ENCODE measurements at regions not wholly inside any gene's neighbourhood (a gene's known extent, or its start where the extent isn't known, plus 50 kb on each side); places are given as distances from the start of the nearest gene placed in this dataset.
A peak's percentile ranks its signal among the peaks of the same experiment; 100 is the strongest.
"Not testable (repeated sequence)": the region's sequence is repeated elsewhere in the genome, so short reads cannot be mapped to it uniquely, and the experiment has no call there.

DNA sequence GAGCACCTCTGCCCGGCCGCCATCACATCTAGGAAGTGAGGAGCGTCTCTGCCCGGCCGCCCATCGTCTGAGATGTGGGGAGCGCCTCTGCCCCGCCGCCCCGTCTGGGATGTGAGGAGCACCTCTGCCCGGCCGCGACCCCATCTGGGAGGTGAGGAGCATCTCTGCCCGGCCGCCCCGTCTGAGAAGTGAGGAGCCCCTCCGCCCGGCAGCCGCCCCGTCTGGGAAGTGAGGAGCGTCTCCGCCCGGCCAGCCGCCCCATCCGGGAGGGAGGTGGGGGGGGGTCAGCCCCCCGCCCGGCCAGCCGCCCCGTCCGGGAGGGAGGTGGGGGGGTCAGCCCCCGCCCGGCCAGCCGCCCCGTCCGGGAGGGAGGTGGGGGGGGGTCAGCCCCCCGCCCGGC lies 119.4 kb upstream of the UGP2 start:
- H3K36me3 ChIP-seq (ENCODE audit: control insufficient read depth in 1 of 2, insufficient read depth in 2 of 2, low read length in 2 of 2); H3K27ac ChIP-seq (ENCODE audit: low read length); H3K9me3 ChIP-seq (ENCODE audit: control insufficient read depth in 1 of 2, low read length in 2 of 2); H3K4me3 ChIP-seq (ENCODE audit: low read depth in 1 of 2, low read length in 2 of 2); H3K27me3 ChIP-seq (ENCODE audit: low read depth, low read length); H3K4me1 ChIP-seq (ENCODE audit: control insufficient read depth in 1 of 2, insufficient read depth in 2 of 2, low read length in 2 of 2): not testable (repeated sequence)

- Histone ChIP-seq H3K4me3 (ENCODE audit: low read depth in 1 of 2, low read length in 2 of 2) (no peak overlapping the region), H3K36me3 (ENCODE audit: control insufficient read depth in 1 of 2, insufficient read depth in 2 of 2, low read length in 2 of 2) (no peaks in the 10 kb centered on the region), H3K27ac (ENCODE audit: low read length) (no peak overlapping the region), H3K4me1 (ENCODE audit: control insufficient read depth in 1 of 2, insufficient read depth in 2 of 2, low read length in 2 of 2) (no peaks in the 10 kb centered on the region), H3K27me3 (ENCODE audit: low read depth, low read length) (no peaks in the 10 kb centered on the region), H3K9me3 (ENCODE audit: control insufficient read depth in 1 of 2, low read length in 2 of 2) (no peaks in the 10 kb centered on the region)
Measured at GRCh38 chr2:63723709-63724108, 118.0 kb upstream of the UGP2 start.

DNA sequence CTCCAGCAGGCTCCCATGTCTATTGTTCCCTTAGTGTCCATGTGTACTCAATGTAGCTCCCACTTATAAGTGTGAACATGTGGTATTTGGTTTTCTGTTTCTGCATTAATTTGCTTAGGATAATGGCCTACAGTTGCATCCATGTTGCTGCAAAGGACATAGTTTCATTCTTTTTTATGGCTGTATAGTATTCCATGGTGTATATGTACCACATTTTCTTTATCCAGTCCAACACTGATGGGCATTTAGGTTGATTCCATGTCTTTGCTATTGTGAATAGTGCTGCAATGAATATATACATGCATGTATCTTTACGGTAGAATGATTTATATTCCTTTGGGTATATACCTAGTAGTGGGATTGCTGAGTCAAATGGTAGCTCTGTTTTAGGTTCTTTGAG lies 116.5 kb upstream of the UGP2 start:
- H3K27ac ChIP-seq (ENCODE audit: low read length); H3K4me3 ChIP-seq (ENCODE audit: low read depth in 1 of 2, low read length in 2 of 2); H3K9me3 ChIP-seq (ENCODE audit: control insufficient read depth in 1 of 2, low read length in 2 of 2); H3K4me1 ChIP-seq (ENCODE audit: control insufficient read depth in 1 of 2, insufficient read depth in 2 of 2, low read length in 2 of 2); H3K36me3 ChIP-seq (ENCODE audit: control insufficient read depth in 1 of 2, insufficient read depth in 2 of 2, low read length in 2 of 2); H3K27me3 ChIP-seq (ENCODE audit: low read depth, low read length): not testable (repeated sequence)

DNA sequence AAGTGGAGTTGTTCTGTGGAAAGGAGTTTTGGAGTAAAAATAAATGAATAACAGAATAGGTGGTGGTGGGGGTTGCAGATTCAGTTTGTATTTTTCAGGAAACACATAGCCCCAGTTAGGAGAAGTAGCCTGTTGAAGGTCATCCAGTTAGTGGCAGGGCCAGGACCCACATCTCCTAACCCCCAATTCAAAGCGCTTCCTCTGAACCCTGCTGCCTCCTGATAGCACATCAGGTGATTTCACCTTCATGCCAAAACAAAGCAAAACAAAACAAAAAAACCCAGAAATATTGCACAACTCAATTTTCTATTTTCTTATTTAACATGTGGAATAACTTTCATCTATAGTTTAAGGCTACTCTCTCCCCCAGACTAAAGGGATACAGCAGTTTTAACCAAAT lies 112.3 kb upstream of the UGP2 start:
- no peaks in the 10 kb centered on the region for H3K4me1 ChIP-seq (ENCODE audit: control insufficient read depth in 1 of 2, insufficient read depth in 2 of 2, low read length in 2 of 2)
- H3K27me3 ChIP-seq (ENCODE audit: low read depth, low read length): no peaks in the 10 kb centered on the region
- H3K27ac ChIP-seq (ENCODE audit: low read length): no peak overlapping the region
- H3K4me3 ChIP-seq (ENCODE audit: low read depth in 1 of 2, low read length in 2 of 2): no peak overlapping the region
- H3K36me3 ChIP-seq (ENCODE audit: control insufficient read depth in 1 of 2, insufficient read depth in 2 of 2, low read length in 2 of 2): no peaks in the 10 kb centered on the region
- no peaks in the 10 kb centered on the region for H3K9me3 ChIP-seq (ENCODE audit: control insufficient read depth in 1 of 2, low read length in 2 of 2)

DNA sequence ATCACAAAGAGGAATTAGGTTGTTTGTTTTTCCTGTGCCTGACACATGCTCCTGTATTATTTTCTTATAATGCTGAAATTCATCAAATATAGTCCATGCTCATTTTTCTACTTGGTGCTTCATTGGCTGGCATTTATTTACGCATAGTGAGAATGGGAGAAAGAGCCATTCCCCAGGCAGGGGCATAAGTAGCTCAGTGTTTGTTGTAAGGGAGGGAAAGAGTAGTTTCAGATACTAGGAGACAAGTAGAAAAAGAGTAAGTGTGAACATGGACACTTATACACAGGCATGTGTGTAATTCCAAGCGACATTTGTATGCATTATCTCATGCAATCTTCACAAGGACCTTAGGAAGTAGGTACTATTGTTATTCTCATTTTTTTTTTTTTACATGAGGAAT lies 111.9 kb upstream of the UGP2 start:
- H3K27me3 ChIP-seq (ENCODE audit: low read depth, low read length): no peaks in the 10 kb centered on the region
- H3K9me3 ChIP-seq (ENCODE audit: control insufficient read depth in 1 of 2, low read length in 2 of 2): no peaks in the 10 kb centered on the region
- no peak overlapping the region for H3K4me3 ChIP-seq (ENCODE audit: low read depth in 1 of 2, low read length in 2 of 2)
- no peaks in the 10 kb centered on the region for H3K4me1 ChIP-seq (ENCODE audit: control insufficient read depth in 1 of 2, insufficient read depth in 2 of 2, low read length in 2 of 2)
- H3K27ac ChIP-seq (ENCODE audit: low read length): no peak overlapping the region
- H3K36me3 ChIP-seq (ENCODE audit: control insufficient read depth in 1 of 2, insufficient read depth in 2 of 2, low read length in 2 of 2): no peaks in the 10 kb centered on the region

- Histone ChIP-seq H3K36me3 (ENCODE audit: control insufficient read depth in 1 of 2, insufficient read depth in 2 of 2, low read length in 2 of 2) (no peaks in the 10 kb centered on the region), H3K27me3 (ENCODE audit: low read depth, low read length) (no peaks in the 10 kb centered on the region), H3K4me3 (ENCODE audit: low read depth in 1 of 2, low read length in 2 of 2) (no peak overlapping the region), H3K27ac (ENCODE audit: low read length) (no peak overlapping the region), H3K9me3 (ENCODE audit: control insufficient read depth in 1 of 2, low read length in 2 of 2) (no peaks in the 10 kb centered on the region), H3K4me1 (ENCODE audit: control insufficient read depth in 1 of 2, insufficient read depth in 2 of 2, low read length in 2 of 2) (peaks cover 6 to 11% of the 10 kb centered on the region in 2 donors)
Measured at GRCh38 chr2:63734510-63734909, 107.2 kb upstream of the UGP2 start.

- no peak overlapping the region for H3K27ac ChIP-seq (ENCODE audit: low read length)
- no peaks in the 10 kb centered on the region for H3K27me3 ChIP-seq (ENCODE audit: low read depth, low read length)
- no peaks in the 10 kb centered on the region for H3K9me3 ChIP-seq (ENCODE audit: control insufficient read depth in 1 of 2, low read length in 2 of 2)
- H3K4me1 ChIP-seq (ENCODE audit: control insufficient read depth in 1 of 2, insufficient read depth in 2 of 2, low read length in 2 of 2): peaks cover 6 to 11% of the 10 kb centered on the region in 2 donors
- H3K36me3 ChIP-seq (ENCODE audit: control insufficient read depth in 1 of 2, insufficient read depth in 2 of 2, low read length in 2 of 2): no peaks in the 10 kb centered on the region
- no peak overlapping the region for H3K4me3 ChIP-seq (ENCODE audit: low read depth in 1 of 2, low read length in 2 of 2)
Measured at GRCh38 chr2:63735263-63735662, 106.4 kb upstream of the UGP2 start.

- Histone ChIP-seq H3K27ac (ENCODE audit: low read length) (no peak overlapping the region), H3K4me1 (ENCODE audit: control insufficient read depth in 1 of 2, insufficient read depth in 2 of 2, low read length in 2 of 2) (peaks cover 6 to 11% of the 10 kb centered on the region in 2 donors)
Measured at GRCh38 chr2:63735931-63736330, 105.8 kb upstream of the UGP2 start.

DNA sequence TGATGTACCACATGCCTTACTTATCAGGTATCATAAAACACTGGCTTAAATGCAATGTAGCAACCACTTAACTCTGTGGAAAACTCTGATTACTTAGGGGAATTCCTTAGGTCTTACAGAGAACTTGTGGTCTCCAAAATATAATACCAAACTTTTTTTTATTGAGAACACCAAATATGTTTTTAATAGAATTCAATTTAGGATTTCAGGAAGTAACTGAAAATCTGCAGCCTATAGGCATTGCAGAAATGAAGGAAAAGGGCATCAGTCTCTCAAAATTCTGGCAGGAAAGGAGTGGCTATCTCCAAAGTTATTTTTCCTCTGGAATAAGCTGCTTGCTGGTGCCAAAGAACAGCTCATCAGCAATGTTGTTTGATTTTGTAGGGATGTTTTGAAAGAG lies 105.3 kb upstream of the UGP2 start:
- no peak overlapping the region for H3K27ac ChIP-seq (ENCODE audit: low read length)
- no peaks in the 10 kb centered on the region for H3K36me3 ChIP-seq (ENCODE audit: control insufficient read depth in 1 of 2, insufficient read depth in 2 of 2, low read length in 2 of 2)
- no peaks in the 10 kb centered on the region for H3K9me3 ChIP-seq (ENCODE audit: control insufficient read depth in 1 of 2, low read length in 2 of 2)
- H3K27me3 ChIP-seq (ENCODE audit: low read depth, low read length): no peaks in the 10 kb centered on the region
- H3K4me1 ChIP-seq (ENCODE audit: control insufficient read depth in 1 of 2, insufficient read depth in 2 of 2, low read length in 2 of 2): peaks cover 6 to 11% of the 10 kb centered on the region in 2 donors
- no peak overlapping the region for H3K4me3 ChIP-seq (ENCODE audit: low read depth in 1 of 2, low read length in 2 of 2)

More at GRCh38 chr2:63735931-63736330, 105.8 kb upstream of the UGP2 start:
- Histone ChIP-seq H3K36me3 (ENCODE audit: control insufficient read depth in 1 of 2, insufficient read depth in 2 of 2, low read length in 2 of 2) (no peaks in the 10 kb centered on the region), H3K4me3 (ENCODE audit: low read depth in 1 of 2, low read length in 2 of 2) (no peak overlapping the region), H3K27me3 (ENCODE audit: low read depth, low read length) (no peaks in the 10 kb centered on the region), H3K9me3 (ENCODE audit: control insufficient read depth in 1 of 2, low read length in 2 of 2) (no peaks in the 10 kb centered on the region)

DNA sequence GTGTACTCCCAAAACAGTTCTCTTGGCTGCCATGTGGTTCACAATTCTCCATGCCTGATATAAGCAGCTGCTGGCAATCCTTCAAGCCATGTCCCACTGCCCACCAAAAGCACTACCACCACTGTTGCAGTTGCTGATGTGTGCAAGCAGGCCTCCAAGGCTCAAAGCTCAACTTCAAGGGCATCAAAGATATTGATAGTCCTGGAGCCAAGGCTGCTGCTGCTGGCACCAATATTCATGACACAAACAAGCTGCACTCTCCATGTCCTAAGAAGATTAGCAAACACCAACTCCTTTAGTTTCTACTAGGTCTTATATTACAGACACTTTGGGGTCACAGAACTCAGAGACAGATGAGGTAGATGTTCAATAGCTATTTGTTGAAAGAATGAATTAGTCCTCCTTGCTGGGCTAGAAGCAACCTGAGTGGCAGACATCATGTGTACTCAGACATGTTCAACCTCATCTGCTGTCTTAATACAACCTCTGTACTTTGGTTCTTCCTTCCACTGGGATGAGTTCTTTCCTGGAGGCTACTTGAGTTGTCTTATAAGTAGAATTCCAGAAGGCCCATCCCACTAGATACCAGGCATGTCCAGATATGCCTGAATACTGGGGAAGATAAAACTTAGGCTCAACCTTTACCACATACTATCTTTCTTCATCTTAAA lies 104.5 kb upstream of the UGP2 start:
- Histone ChIP-seq H3K36me3 (ENCODE audit: control insufficient read depth in 1 of 2, insufficient read depth in 2 of 2, low read length in 2 of 2) (no peaks in the 10 kb centered on the region), H3K27me3 (ENCODE audit: low read depth, low read length) (no peaks in the 10 kb centered on the region), H3K27ac (ENCODE audit: low read length) (peak overlapping the region; percentile 11), H3K4me1 (ENCODE audit: control insufficient read depth in 1 of 2, insufficient read depth in 2 of 2, low read length in 2 of 2) (peaks cover 6 to 11% of the 10 kb centered on the region in 2 donors), H3K4me3 (ENCODE audit: low read depth in 1 of 2, low read length in 2 of 2) (no peak overlapping the region), H3K9me3 (ENCODE audit: control insufficient read depth in 1 of 2, low read length in 2 of 2) (no peaks in the 10 kb centered on the region)

DNA sequence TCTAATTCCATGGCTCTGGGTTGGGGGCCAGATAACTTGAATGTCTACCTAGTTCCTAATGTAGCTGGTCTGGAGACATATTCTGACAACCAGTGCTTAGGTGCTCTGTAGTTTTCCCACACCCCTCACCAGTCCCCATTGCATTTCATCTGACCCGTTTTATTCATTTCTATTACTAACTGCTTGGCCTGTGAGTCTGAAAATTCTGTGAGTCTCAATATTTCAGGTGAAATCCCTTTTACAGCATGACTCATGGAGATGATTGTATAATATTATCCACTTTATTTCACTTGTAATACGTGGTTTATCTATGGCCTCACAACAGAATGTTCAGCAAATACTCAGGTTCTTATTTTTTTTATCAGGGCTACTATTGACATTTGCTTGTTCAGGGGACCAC lies 103.7 kb upstream of the UGP2 start:
- Histone ChIP-seq H3K4me3 (ENCODE audit: low read depth in 1 of 2, low read length in 2 of 2) (no peak overlapping the region), H3K4me1 (ENCODE audit: control insufficient read depth in 1 of 2, insufficient read depth in 2 of 2, low read length in 2 of 2) (peaks cover 6 to 11% of the 10 kb centered on the region in 2 donors), H3K36me3 (ENCODE audit: control insufficient read depth in 1 of 2, insufficient read depth in 2 of 2, low read length in 2 of 2) (no peaks in the 10 kb centered on the region), H3K27me3 (ENCODE audit: low read depth, low read length) (no peaks in the 10 kb centered on the region), H3K9me3 (ENCODE audit: control insufficient read depth in 1 of 2, low read length in 2 of 2) (no peaks in the 10 kb centered on the region), H3K27ac (ENCODE audit: low read length) (no peak overlapping the region)

GRCh38 chr2:63739180-63739579 lies 102.5 kb upstream of the UGP2 start:
- peaks cover 6 to 11% of the 10 kb centered on the region in 2 donors for H3K4me1 ChIP-seq (ENCODE audit: control insufficient read depth in 1 of 2, insufficient read depth in 2 of 2, low read length in 2 of 2)
- H3K27ac ChIP-seq (ENCODE audit: low read length); H3K27me3 ChIP-seq (ENCODE audit: low read depth, low read length); H3K36me3 ChIP-seq (ENCODE audit: control insufficient read depth in 1 of 2, insufficient read depth in 2 of 2, low read length in 2 of 2); H3K4me3 ChIP-seq (ENCODE audit: low read depth in 1 of 2, low read length in 2 of 2); H3K9me3 ChIP-seq (ENCODE audit: control insufficient read depth in 1 of 2, low read length in 2 of 2): not testable (repeated sequence)
